ENCODE measurements at regions not wholly inside any gene's neighbourhood (a gene's known extent, or its start where the extent isn't known, plus 50 kb on each side); places are given as distances from the start of the nearest gene placed in this dataset.
"Not testable (repeated sequence)": the region's sequence is repeated elsewhere in the genome, so short reads cannot be mapped to it uniquely, and the experiment has no call there.

- not testable (repeated sequence) for TF ChIP-seq CTCF (tag by site-specific recombination; IDR thresholded peaks at IDR 0.05); ZNF416 (tag by site-specific recombination; IDR thresholded peaks at IDR 0.05); ZNF146 (tag by site-specific recombination; IDR thresholded peaks at IDR 0.05); MZF1 (tag by site-specific recombination; IDR thresholded peaks at IDR 0.05; ENCODE audit: borderline replicate concordance)
- TF ChIP-seq, protein P1, sequence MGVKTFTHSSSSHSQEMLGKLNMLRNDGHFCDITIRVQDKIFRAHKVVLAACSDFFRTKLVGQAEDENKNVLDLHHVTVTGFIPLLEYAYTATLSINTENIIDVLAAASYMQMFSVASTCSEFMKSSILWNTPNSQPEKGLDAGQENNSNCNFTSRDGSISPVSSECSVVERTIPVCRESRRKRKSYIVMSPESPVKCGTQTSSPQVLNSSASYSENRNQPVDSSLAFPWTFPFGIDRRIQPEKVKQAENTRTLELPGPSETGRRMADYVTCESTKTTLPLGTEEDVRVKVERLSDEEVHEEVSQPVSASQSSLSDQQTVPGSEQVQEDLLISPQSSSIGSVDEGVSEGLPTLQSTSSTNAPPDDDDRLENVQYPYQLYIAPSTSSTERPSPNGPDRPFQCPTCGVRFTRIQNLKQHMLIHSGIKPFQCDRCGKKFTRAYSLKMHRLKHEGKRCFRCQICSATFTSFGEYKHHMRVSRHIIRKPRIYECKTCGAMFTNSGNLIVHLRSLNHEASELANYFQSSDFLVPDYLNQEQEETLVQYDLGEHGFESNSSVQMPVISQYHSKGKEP (tag by site-specific recombination; IDR thresholded peaks at IDR 0.05): not testable (repeated sequence)
These were observed 317.8 kb upstream of the IRS4 start for GRCh38 chrX:109054181-109054581.

Data from HEK293 (cell line).